A549 (cell line): ENCODE measurements at regions not wholly inside any gene's neighbourhood (a gene's known extent, or its start where the extent isn't known, plus 50 kb on each side); places are given as distances from the start of the nearest gene placed in this dataset.

Source experiments
- ATAC-seq, 2 experiments: fragments of 200-7000 bp in 1 of 2; fragments of >200 bp in 1 of 2; cut with Nextera tagmentation in 1 of 2; cut with Tn5 transposase in 1 of 2; 3 replicates each; pipeline versions ENCODE4 v1.8.0 to v1.9.1; 2018 to 2020; ENCODE audit warnings: mild to moderate bottlenecking in 1 of 2, moderate library complexity in 1 of 2
- CTCF ChIA-PET: fragments of 300-600 bp; sonication (Branson Sonifier 250); formaldehyde crosslinking; extraction: SDS; loops from one replicate; lab custom pipeline; 2021; ENCODE audit warnings: antibody characterized with exemption, inconsistent platforms; lab: Yijun Ruan, JAX
- POLR2A ChIA-PET: fragments of 350-600 bp; formaldehyde crosslinking; extraction: SDS; loops from one replicate; lab custom pipeline; 2021; ENCODE audit warnings: antibody characterized with exemption, inconsistent platforms; lab: Yijun Ruan, JAX
- DNase-seq, 2 experiments: peaks; one replicate each; pipeline versions ENCODE4 v3.0.0 to v3.0.0-alpha.2; 2011 to 2016; ENCODE audit warnings: low read depth in 1 of 2, low spot score in 1 of 2
- FAIRE-seq: peaks from 2 replicates; lab custom pipeline; 2011; peaks lifted over from hg19 to GRCh38; lab: Jason Lieb, UNC
- H3K27ac ChIP-seq, 2 experiments: fragments of >200 bp; sonication (Bioruptor Twin); formaldehyde crosslinking; 3 replicates each; pipeline ENCODE4 v1.5.1; 2016 to 2017
- H3K4me1 ChIP-seq: fragments of >200 bp; sonication (Bioruptor Twin); formaldehyde crosslinking; 3 replicates; pipeline ENCODE4 v1.6.1; 2016
- H3K4me2 ChIP-seq: fragments of >200 bp; sonication (Bioruptor Twin); formaldehyde crosslinking; 3 replicates; pipeline ENCODE4 v1.6.1; 2016
- H3K4me3 ChIP-seq: fragments of >200 bp; sonication (Bioruptor Twin); formaldehyde crosslinking; 3 replicates; pipeline ENCODE4 v1.5.1; 2016
- H3K9me3 ChIP-seq: fragments of >200 bp; sonication (Bioruptor Twin); formaldehyde crosslinking; 3 replicates; pipeline ENCODE4 v1.6.1; 2016
- CBX8 ChIP-seq: fragments of 200-600 bp; sonication (generic); IDR thresholded peaks from 2 replicates; pipeline ENCODE4 v1.6.1; 2016
- E2F6 ChIP-seq: IDR thresholded peaks from 2 replicates; pipeline ENCODE4 v1.6.1; 2012; ENCODE audit warnings: low read depth, borderline replicate concordance
- ESRRA ChIP-seq: fragments of 150-350 bp; IDR thresholded peaks from 2 replicates; pipeline ENCODE4 v1.6.1; 2014; ENCODE audit warnings: mild to moderate bottlenecking, low read length, borderline replicate concordance
- FOSB ChIP-seq: fragments of 250-450 bp; sonication (Bioruptor Pico); IDR thresholded peaks from 2 replicates; pipeline ENCODE4 v1.5.0; 2020; ENCODE audit warnings: mild to moderate bottlenecking, moderate library complexity
- FOSL2 ChIP-seq, 2 experiments: fragments of 450-650 bp in 1 of 2; fragments of >200 bp in 1 of 2; sonication (Bioruptor Twin) in 1 of 2; formaldehyde crosslinking; IDR thresholded peaks; 2 replicates each; pipeline versions ENCODE4 v1.5.0 to v1.6.1; 2016 to 2020; ENCODE audit warnings: mild to moderate bottlenecking in 1 of 2, moderate library complexity in 1 of 2
- HES2 ChIP-seq: fragments of >200 bp; sonication (Bioruptor Twin); formaldehyde crosslinking; IDR thresholded peaks from 2 replicates; pipeline ENCODE4 v1.6.1; 2016
- HOXA7 ChIP-seq: fragments of 250-450 bp; sonication (Bioruptor Pico); IDR thresholded peaks from 2 replicates; pipeline ENCODE4 v1.5.0; 2020; ENCODE audit warnings: mild to moderate bottlenecking, moderate library complexity
- JUNB ChIP-seq: fragments of >200 bp; sonication (Bioruptor Twin); formaldehyde crosslinking; IDR thresholded peaks from 2 replicates; pipeline ENCODE4 v1.6.1; 2016
- KDM5A ChIP-seq: fragments of 200-600 bp; sonication (generic); IDR thresholded peaks from 2 replicates; pipeline ENCODE4 v1.6.1; 2016; ENCODE audit warnings: antibody characterized with exemption, mild to moderate bottlenecking
- MAZ ChIP-seq: fragments of 150-350 bp; IDR thresholded peaks from 2 replicates; pipeline ENCODE4 v1.6.1; 2014; ENCODE audit warnings: antibody characterized with exemption, low read depth, low read length, borderline replicate concordance
- NFE2L2 ChIP-seq: fragments of 150-350 bp; conservative IDR thresholded peaks from 2 replicates; pipeline ENCODE4 v1.6.1; 2014; ENCODE audit warnings: low read length
- NPAS2 ChIP-seq: fragments of 250-450 bp; sonication (Bioruptor Pico); IDR thresholded peaks from 2 replicates; pipeline ENCODE4 v1.8.0; 2022; ENCODE audit warnings: mild to moderate bottlenecking, moderate library complexity, borderline replicate concordance
- NR3C1 ChIP-seq: fragments of >200 bp; sonication (Bioruptor Twin); formaldehyde crosslinking; IDR thresholded peaks from 3 replicates; pipeline ENCODE4 v1.6.1; 2017
- PBX3 ChIP-seq: IDR thresholded peaks from 2 replicates; pipeline ENCODE4 v1.6.1; 2012
- POLR2A ChIP-seq: IDR thresholded peaks from 2 replicates; pipeline ENCODE4 v1.6.1; 2012; ENCODE audit warnings: mild to moderate bottlenecking, low read length
- POLR2AphosphoS2 ChIP-seq: conservative IDR thresholded peaks from 2 replicates; pipeline ENCODE4 v1.6.1; 2012; ENCODE audit warnings: low read length, improper control_type of control experiment, inconsistent platforms
- REST ChIP-seq: fragments of 200-600 bp; sonication (generic); IDR thresholded peaks from 2 replicates; pipeline ENCODE4 v1.6.1; 2016; ENCODE audit warnings: antibody characterized with exemption, mild to moderate bottlenecking, moderate library complexity
- RFX5 ChIP-seq: fragments of 450-650 bp; IDR thresholded peaks from 2 replicates; pipeline ENCODE4 v1.7.1; 2014; ENCODE audit warnings: antibody characterized with exemption, mild to moderate bottlenecking, moderate library complexity
- ZNF302 ChIP-seq: fragments of 250-450 bp; sonication (Bioruptor Pico); IDR thresholded peaks from 2 replicates; pipeline ENCODE4 v1.9.0; 2021; ENCODE audit warnings: inconsistent platforms, mild to moderate bottlenecking, moderate library complexity
- ZSCAN20 ChIP-seq: fragments of 250-450 bp; sonication (Bioruptor Pico); IDR thresholded peaks from 2 replicates; pipeline ENCODE4 v1.8.0; 2022; ENCODE audit warnings: mild to moderate bottlenecking, moderate library complexity
- WGBS: methylation state at CpG from one replicate; pipeline ENCODE4 v1.1.6; 2017; ENCODE audit errors: missing lambda C conversion rate; 5-methylcytosine and 5-hydroxymethylcytosine counted together

GRCh38 chr14:98926146-98926545 is 345.9 kb downstream of the BCL11B start (continued):
- TF ChIP-seq HOXA7 (CRISPR knock-in tag): no peak
- TF ChIP-seq KDM5A: no peak
- TF ChIP-seq ZSCAN20 (CRISPR knock-in tag): no peak

GRCh38 chr14:98926801-98927200 is 345.2 kb downstream of the BCL11B start:
- FAIRE-seq: no peak
- peak; percentile 37 to 60; a peak in 1 of 6 replicates for ATAC-seq
- CTCF ChIA-PET: interaction anchor here (0.7 kb wide), 1 partner anchor 363 kb away, joined by 5 read pairs; no protein-coding TSS in a partner anchor
- peak overlapping the region in 1 of 2 experiments; percentile 74; a peak in 4 of 6 replicates for H3K27ac ChIP-seq
- H3K9me3 ChIP-seq: peaks cover 6% of the 10 kb centered on the region; the same call in 2 of the 3 replicates
- TF ChIP-seq RFX5: no peak
- TF ChIP-seq JUNB: 0 out of 2 replicates have a peak, but pooled peaks have one; percentile 15
- no peak; the same call in 1 of the 2 replicates for TF ChIP-seq FOSL2 (IDR thresholded peaks at IDR 0.05)
- peak; percentile 10; the same call in 1 of the 2 replicates for TF ChIP-seq FOSL2 (CRISPR knock-in tag; IDR thresholded peaks at IDR 0.05)
- TF ChIP-seq REST: no peak
- POLR2A ChIA-PET: no interaction called here
- no peak for DNase-seq
- H3K4me1 ChIP-seq: peaks cover 15% of the 10 kb centered on the region
- H3K4me3 ChIP-seq: no peak overlapping the region
- peak overlapping the region; percentile 22 for H3K4me2 ChIP-seq
- 11% methylated on average over 4 of the region's 4 CpGs for WGBS

GRCh38 chr14:98927986-98928385 is 344.0 kb downstream of the BCL11B start:
- TF ChIP-seq HES2 (no peak), NR3C1 (no peak), E2F6 (no peak), FOSB (CRISPR knock-in tag) (no peak), ZNF302 (no peak), POLR2A (no peak), POLR2AphosphoS2 (no peak), MAZ (no peak), KDM5A (no peak), ESRRA (no peak), CBX8 (no peak), PBX3 (no peak), NFE2L2 (no peak), NPAS2 (no peak)
- ChIA-PET CTCF (interaction anchor here (0.9 kb wide), 1 partner anchor 9 kb away, joined by 3 read pairs; no protein-coding TSS in a partner anchor), POLR2A (no interaction called here)
- Histone ChIP-seq H3K4me3 (no peak overlapping the region), H3K9me3 (no peaks in the 10 kb centered on the region), H3K4me1 (peaks cover 15% of the 10 kb centered on the region), H3K4me2 (no peak overlapping the region), H3K27ac (no peak overlapping the region)
- WGBS: 55% methylated on average over 5 of the region's 9 CpGs
- DNase-seq (no peak), FAIRE-seq (no peak), ATAC-seq (no peak)
